ENCODE measurements at regions not wholly inside any gene's neighbourhood (a gene's known extent, or its start where the extent isn't known, plus 50 kb on each side); places are given as distances from the start of the nearest gene placed in this dataset.

DNA sequence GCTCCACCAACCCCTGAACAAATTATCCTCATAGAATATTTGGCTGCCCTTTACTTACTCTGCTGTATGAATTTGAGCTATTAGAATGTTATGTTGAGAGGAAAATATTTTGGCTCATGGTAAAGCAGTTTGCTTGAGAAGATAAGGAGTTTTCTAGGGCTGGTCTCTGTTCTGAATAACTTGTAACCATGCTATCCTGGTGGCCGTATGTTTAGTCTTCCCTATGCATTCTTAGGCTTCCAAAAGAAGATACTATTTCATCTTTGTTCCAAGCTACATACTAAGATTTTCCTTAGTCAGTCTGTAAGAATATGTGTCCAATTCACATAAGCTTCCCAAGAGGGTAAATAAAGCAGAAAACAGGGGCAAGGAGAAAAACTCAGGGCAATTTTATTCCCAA lies 1105.1 kb upstream of the PIK3C3 start:
- no peaks in the 10 kb centered on the region for H3K36me3 ChIP-seq (replicated peaks in 1 of 2; ENCODE audit: control insufficient read depth in 2 of 2, insufficient read depth in 2 of 2, low read length in 2 of 2)
- no CpG with 5 or more reads among the region's 1 CpG for WGBS, 2 donors (ENCODE audit: extremely low coverage in 2 of 2, insufficient read length in 2 of 2, insufficient replicate concordance in 1 of 2)
- H3K27me3 ChIP-seq (ENCODE audit: control insufficient read depth in 3 of 3, insufficient read depth in 3 of 3, low read depth in 1 of 3, low read length in 3 of 3), result no peaks in the 10 kb centered on the region
- no peak overlapping the region for H3K4ac ChIP-seq (ENCODE audit: low read length)
- H3K23ac ChIP-seq (ENCODE audit: low read depth, low read length, poor library complexity), result no peak overlapping the region
- DNase-seq (ENCODE audit: low spot score), result no peak
- no peak overlapping the region for H2BK120ac ChIP-seq (ENCODE audit: low read depth, low read length)
- H2AK5ac ChIP-seq (ENCODE audit: low read depth, low read length), result no peak overlapping the region
- no peak overlapping the region for H3K4me2 ChIP-seq (ENCODE audit: insufficient read depth, low read length, poor library complexity, severe bottlenecking)
- no peaks in the 10 kb centered on the region for H3K9me3 ChIP-seq (replicated peaks in 1 of 2; ENCODE audit: control insufficient read depth in 2 of 2, insufficient read depth in 1 of 2, low read depth in 1 of 2, low read length in 2 of 2)
- H3K4me1 ChIP-seq (ENCODE audit: control insufficient read depth in 2 of 2, insufficient read depth in 1 of 2, low read depth in 1 of 2, low read length in 2 of 2), result peaks cover 0 to 4% of the 10 kb centered on the region in 2 donors
- H2AFZ ChIP-seq (ENCODE audit: low read length), result no peak overlapping the region
- no peak overlapping the region for H3K18ac ChIP-seq (ENCODE audit: low read length)
- no peak overlapping the region for H2BK15ac ChIP-seq (ENCODE audit: low read length)
- H2BK5ac ChIP-seq (ENCODE audit: low read length), result no peak overlapping the region
- no peaks in the 10 kb centered on the region for H3K79me1 ChIP-seq (ENCODE audit: low read depth, low read length)
- H4K91ac ChIP-seq (ENCODE audit: low read depth, low read length, poor library complexity), result no peak overlapping the region
- no peak overlapping the region for H4K8ac ChIP-seq (ENCODE audit: low read depth, low read length)
- H3K4me3 ChIP-seq (ENCODE audit: low read length in 2 of 2), result no peak overlapping the region
- H3K14ac ChIP-seq (ENCODE audit: low read length), result no peak overlapping the region
- no peak overlapping the region for H3K9ac ChIP-seq (ENCODE audit: low read depth, low read length, poor library complexity)
- no peak overlapping the region for H3K27ac ChIP-seq (replicated peaks; ENCODE audit: low read length)
- H2BK12ac ChIP-seq (ENCODE audit: low read length), result no peak overlapping the region

GRCh38 chr18:40841467-40841866 lies 1113.6 kb upstream of the PIK3C3 start:
- Histone ChIP-seq H3K36me3 (replicated peaks in 1 of 2; ENCODE audit: control insufficient read depth in 2 of 2, insufficient read depth in 2 of 2, low read length in 2 of 2) (no peaks in the 10 kb centered on the region), H2BK5ac (ENCODE audit: low read length) (no peak overlapping the region), H3K4me3 (ENCODE audit: low read length in 2 of 2) (no peak overlapping the region), H3K23ac (ENCODE audit: low read depth, low read length, poor library complexity) (no peak overlapping the region), H3K4ac (ENCODE audit: low read length) (no peak overlapping the region), H4K91ac (ENCODE audit: low read depth, low read length, poor library complexity) (no peak overlapping the region), H2AK5ac (ENCODE audit: low read depth, low read length) (no peak overlapping the region), H3K14ac (ENCODE audit: low read length) (no peak overlapping the region), H2BK15ac (ENCODE audit: low read length) (no peak overlapping the region), H3K79me1 (ENCODE audit: low read depth, low read length) (no peaks in the 10 kb centered on the region), H3K27ac (replicated peaks; ENCODE audit: low read length) (no peak overlapping the region), H3K9me3 (replicated peaks in 1 of 2; ENCODE audit: control insufficient read depth in 2 of 2, insufficient read depth in 1 of 2, low read depth in 1 of 2, low read length in 2 of 2) (no peaks in the 10 kb centered on the region), H3K18ac (ENCODE audit: low read length) (no peak overlapping the region), H3K4me2 (ENCODE audit: insufficient read depth, low read length, poor library complexity, severe bottlenecking) (no peak overlapping the region), H2BK12ac (ENCODE audit: low read length) (no peak overlapping the region), H3K4me1 (ENCODE audit: control insufficient read depth in 2 of 2, insufficient read depth in 1 of 2, low read depth in 1 of 2, low read length in 2 of 2) (no peaks in the 10 kb centered on the region), H2BK120ac (ENCODE audit: low read depth, low read length) (no peak overlapping the region), H2AFZ (ENCODE audit: low read length) (no peak overlapping the region), H3K9ac (ENCODE audit: low read depth, low read length, poor library complexity) (no peak overlapping the region), H4K8ac (ENCODE audit: low read depth, low read length) (no peak overlapping the region), H3K27me3 (ENCODE audit: control insufficient read depth in 3 of 3, insufficient read depth in 3 of 3, low read depth in 1 of 3, low read length in 3 of 3) (no peaks in the 10 kb centered on the region)
- DNase-seq (ENCODE audit: low spot score), result no peak

DNA sequence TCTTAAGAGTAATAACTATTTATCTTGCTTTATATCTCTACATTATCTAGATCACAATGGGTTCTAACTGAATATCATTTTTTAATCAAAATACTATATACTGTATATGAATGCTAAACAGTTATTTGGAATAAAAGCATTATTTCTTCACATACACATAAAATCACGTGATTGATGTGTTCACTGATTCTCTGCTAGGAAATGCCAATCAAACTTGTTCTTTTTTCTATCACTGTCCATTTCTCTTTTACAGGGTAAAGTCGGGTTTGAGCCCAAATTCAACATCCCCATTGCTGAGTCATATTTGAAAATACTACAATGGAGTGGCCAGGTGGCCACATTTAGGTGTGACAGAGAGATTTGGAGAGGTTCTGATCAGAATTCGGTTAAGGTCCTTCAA lies 1114.0 kb upstream of the PIK3C3 start:
- Histone ChIP-seq H2AFZ (ENCODE audit: low read length) (no peak overlapping the region), H3K9me3 (replicated peaks in 1 of 2; ENCODE audit: control insufficient read depth in 2 of 2, insufficient read depth in 1 of 2, low read depth in 1 of 2, low read length in 2 of 2) (no peaks in the 10 kb centered on the region), H3K36me3 (replicated peaks in 1 of 2; ENCODE audit: control insufficient read depth in 2 of 2, insufficient read depth in 2 of 2, low read length in 2 of 2) (no peaks in the 10 kb centered on the region), H3K9ac (ENCODE audit: low read depth, low read length, poor library complexity) (no peak overlapping the region), H3K27ac (replicated peaks; ENCODE audit: low read length) (no peak overlapping the region), H3K23ac (ENCODE audit: low read depth, low read length, poor library complexity) (no peak overlapping the region), H4K8ac (ENCODE audit: low read depth, low read length) (no peak overlapping the region), H3K79me1 (ENCODE audit: low read depth, low read length) (no peaks in the 10 kb centered on the region), H2BK15ac (ENCODE audit: low read length) (no peak overlapping the region), H3K4me2 (ENCODE audit: insufficient read depth, low read length, poor library complexity, severe bottlenecking) (no peak overlapping the region), H2BK5ac (ENCODE audit: low read length) (no peak overlapping the region), H4K91ac (ENCODE audit: low read depth, low read length, poor library complexity) (no peak overlapping the region), H3K14ac (ENCODE audit: low read length) (no peak overlapping the region), H3K18ac (ENCODE audit: low read length) (no peak overlapping the region), H3K4me3 (ENCODE audit: low read length in 2 of 2) (no peak overlapping the region), H2BK120ac (ENCODE audit: low read depth, low read length) (no peak overlapping the region), H3K4me1 (ENCODE audit: control insufficient read depth in 2 of 2, insufficient read depth in 1 of 2, low read depth in 1 of 2, low read length in 2 of 2) (no peaks in the 10 kb centered on the region), H2BK12ac (ENCODE audit: low read length) (no peak overlapping the region), H2AK5ac (ENCODE audit: low read depth, low read length) (no peak overlapping the region), H3K27me3 (ENCODE audit: control insufficient read depth in 3 of 3, insufficient read depth in 3 of 3, low read depth in 1 of 3, low read length in 3 of 3) (no peaks in the 10 kb centered on the region), H3K4ac (ENCODE audit: low read length) (no peak overlapping the region)
- no peak for DNase-seq (ENCODE audit: low spot score)
- WGBS, 2 donors (ENCODE audit: extremely low coverage in 2 of 2, insufficient read length in 2 of 2, insufficient replicate concordance in 1 of 2), result no CpG with 5 or more reads among the region's 3 CpGs

DNA sequence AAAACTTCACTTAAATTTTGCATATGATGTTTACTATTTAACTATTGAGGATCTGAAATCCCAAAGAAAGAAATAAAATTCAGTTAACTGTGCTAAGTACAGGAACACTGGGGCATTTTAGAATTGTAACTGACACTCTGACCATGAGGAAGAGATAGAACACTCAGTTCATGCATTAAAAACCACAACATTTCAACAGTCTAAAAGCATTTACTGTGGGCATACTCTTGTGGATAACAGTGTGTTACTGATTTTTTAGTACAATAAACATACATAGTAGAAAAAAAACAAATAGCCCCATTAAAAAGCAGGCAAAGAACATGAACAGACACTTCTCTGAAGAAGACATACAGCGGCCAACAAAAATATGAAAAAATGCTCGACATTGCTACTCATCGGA lies 1122.7 kb upstream of the PIK3C3 start:
- Histone ChIP-seq H3K27me3 (ENCODE audit: control insufficient read depth in 3 of 3, insufficient read depth in 3 of 3, low read depth in 1 of 3, low read length in 3 of 3) (no peaks in the 10 kb centered on the region), H2AK5ac (ENCODE audit: low read depth, low read length) (no peak overlapping the region), H3K79me1 (ENCODE audit: low read depth, low read length) (no peaks in the 10 kb centered on the region), H4K8ac (ENCODE audit: low read depth, low read length) (no peak overlapping the region), H2BK12ac (ENCODE audit: low read length) (no peak overlapping the region), H3K9me3 (replicated peaks in 1 of 2; ENCODE audit: control insufficient read depth in 2 of 2, insufficient read depth in 1 of 2, low read depth in 1 of 2, low read length in 2 of 2) (no peaks in the 10 kb centered on the region), H4K91ac (ENCODE audit: low read depth, low read length, poor library complexity) (no peak overlapping the region), H3K14ac (ENCODE audit: low read length) (no peak overlapping the region), H3K4me3 (ENCODE audit: low read length in 2 of 2) (no peak overlapping the region), H3K4ac (ENCODE audit: low read length) (no peak overlapping the region), H2AFZ (ENCODE audit: low read length) (no peak overlapping the region), H3K9ac (ENCODE audit: low read depth, low read length, poor library complexity) (no peak overlapping the region), H2BK5ac (ENCODE audit: low read length) (no peak overlapping the region), H3K36me3 (replicated peaks in 1 of 2; ENCODE audit: control insufficient read depth in 2 of 2, insufficient read depth in 2 of 2, low read length in 2 of 2) (no peaks in the 10 kb centered on the region), H2BK120ac (ENCODE audit: low read depth, low read length) (no peak overlapping the region), H2BK15ac (ENCODE audit: low read length) (no peak overlapping the region), H3K18ac (ENCODE audit: low read length) (no peak overlapping the region), H3K4me1 (ENCODE audit: control insufficient read depth in 2 of 2, insufficient read depth in 1 of 2, low read depth in 1 of 2, low read length in 2 of 2) (no peaks in the 10 kb centered on the region), H3K4me2 (ENCODE audit: insufficient read depth, low read length, poor library complexity, severe bottlenecking) (no peak overlapping the region), H3K27ac (replicated peaks; ENCODE audit: low read length) (no peak overlapping the region), H3K23ac (ENCODE audit: low read depth, low read length, poor library complexity) (no peak overlapping the region)
- DNase-seq (ENCODE audit: low spot score), result no peak
- no CpG with 5 or more reads among the region's 3 CpGs for WGBS, 2 donors (ENCODE audit: extremely low coverage in 2 of 2, insufficient read length in 2 of 2, insufficient replicate concordance in 1 of 2)

All from neuronal stem cell (in vitro differentiated cells).